ENCODE measurements at regions not wholly inside any gene's neighbourhood (a gene's known extent, or its start where the extent isn't known, plus 50 kb on each side); places are given as distances from the start of the nearest gene placed in this dataset.
"Not testable (repeated sequence)": the region's sequence is repeated elsewhere in the genome, so short reads cannot be mapped to it uniquely, and the experiment has no call there.

GRCh38 chrY:11102987-11103386 is 1575.3 kb downstream of the TSPY10 start:
- in situ Hi-C loops (cut with HindIII; ENCODE audit: low pct_unique_long_range_greater_than_20kb, low sequenced_read_pairs); DNase-seq (ENCODE audit: low read depth): not testable (repeated sequence)

GRCh38 chrY:11107127-11107918 is 1579.6 kb downstream of the TSPY10 start:
- in situ Hi-C loops (cut with HindIII; ENCODE audit: low pct_unique_long_range_greater_than_20kb, low sequenced_read_pairs); DNase-seq (ENCODE audit: low read depth): not testable (repeated sequence)

DNA sequence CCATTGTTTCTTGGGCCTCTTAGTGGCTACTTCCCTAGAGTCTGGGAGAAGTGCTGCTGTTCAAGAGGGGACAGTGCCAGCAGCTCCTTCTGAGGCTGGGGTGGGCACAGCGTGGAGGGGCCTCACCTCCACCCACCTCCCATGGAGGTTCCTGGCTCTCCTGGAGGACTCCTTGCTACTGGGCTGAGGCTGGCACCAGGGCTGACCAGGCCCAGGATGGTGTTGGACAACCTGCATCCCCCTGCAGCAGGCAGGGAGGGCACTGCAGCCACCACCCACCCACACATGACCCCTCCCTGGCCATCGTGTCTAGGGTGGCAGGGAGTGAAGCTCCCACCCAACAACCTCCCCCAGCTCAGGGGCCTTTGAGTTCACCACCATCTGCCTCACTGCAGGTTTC is 1549.3 kb upstream of the USP9Y start:
- DNase-seq (ENCODE audit: low read depth); in situ Hi-C loops (cut with HindIII; ENCODE audit: low pct_unique_long_range_greater_than_20kb, low sequenced_read_pairs): not testable (repeated sequence)

DNA sequence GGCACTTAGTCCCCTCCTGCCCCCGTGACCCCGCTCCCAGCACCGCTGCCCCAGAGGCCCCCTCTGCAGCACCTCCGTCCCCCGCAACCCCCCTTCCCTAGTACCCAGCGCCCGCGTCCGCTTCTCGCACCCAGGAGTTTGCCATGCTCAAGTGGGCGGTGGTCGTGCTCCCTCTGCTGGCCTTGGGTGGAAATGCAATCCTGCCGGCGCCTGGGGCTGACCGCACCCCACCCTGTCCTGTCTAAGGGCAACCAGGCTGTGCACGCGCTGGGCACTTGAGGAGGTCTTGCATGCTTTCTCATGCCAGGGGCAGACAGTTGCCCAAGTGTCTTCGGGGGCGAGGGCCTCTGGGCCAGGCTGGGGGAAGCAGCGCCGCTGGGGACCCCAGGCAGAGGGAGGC is 1544.9 kb upstream of the USP9Y start:
- in situ Hi-C loops (cut with HindIII; ENCODE audit: low pct_unique_long_range_greater_than_20kb, low sequenced_read_pairs); DNase-seq (ENCODE audit: low read depth): not testable (repeated sequence)

DNA sequence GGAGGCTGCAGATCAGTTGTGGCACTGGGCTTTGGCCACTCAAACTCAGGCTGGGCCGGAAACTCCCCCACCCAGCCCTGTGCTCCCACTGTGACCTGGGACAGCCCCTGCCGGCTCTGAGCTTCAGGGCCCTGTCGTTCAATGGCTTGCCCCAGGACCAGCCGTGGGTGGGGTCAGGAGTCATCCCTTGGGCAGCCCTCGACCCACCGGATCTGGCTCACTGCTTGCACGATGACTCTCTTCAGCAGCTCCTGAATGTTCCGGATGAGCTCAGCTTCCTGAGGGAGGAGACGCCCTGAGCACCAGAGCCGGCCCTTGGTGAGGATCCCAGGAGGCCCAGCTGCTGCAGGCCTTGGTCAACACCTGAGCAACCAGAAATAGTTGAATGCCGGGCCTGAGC is 1544.2 kb upstream of the USP9Y start:
- DNase-seq (ENCODE audit: low read depth); in situ Hi-C loops (cut with HindIII; ENCODE audit: low pct_unique_long_range_greater_than_20kb, low sequenced_read_pairs): not testable (repeated sequence)

DNA sequence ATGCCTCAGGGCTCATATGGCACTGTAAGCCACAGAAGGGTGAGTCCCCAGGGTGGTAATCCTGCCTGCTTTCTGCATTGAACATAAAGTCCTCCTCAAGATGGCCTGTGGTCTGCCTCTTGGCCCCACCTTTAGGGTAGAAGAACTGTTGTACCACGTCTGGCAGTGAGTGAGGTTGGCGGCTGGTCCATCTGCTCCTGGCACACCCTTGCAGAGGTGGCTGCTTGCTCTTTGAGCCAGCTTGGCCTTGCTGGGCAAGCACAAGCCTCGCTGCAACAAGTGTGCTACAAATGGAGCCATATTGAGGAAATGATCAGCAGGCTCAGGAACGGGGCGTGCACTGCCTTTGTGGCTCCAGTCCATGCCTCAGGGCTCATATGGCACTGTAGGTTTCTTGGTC is 1524.0 kb upstream of the USP9Y start:
- DNase-seq (ENCODE audit: low read depth); in situ Hi-C loops (cut with HindIII; ENCODE audit: low pct_unique_long_range_greater_than_20kb, low sequenced_read_pairs): not testable (repeated sequence)

DNA sequence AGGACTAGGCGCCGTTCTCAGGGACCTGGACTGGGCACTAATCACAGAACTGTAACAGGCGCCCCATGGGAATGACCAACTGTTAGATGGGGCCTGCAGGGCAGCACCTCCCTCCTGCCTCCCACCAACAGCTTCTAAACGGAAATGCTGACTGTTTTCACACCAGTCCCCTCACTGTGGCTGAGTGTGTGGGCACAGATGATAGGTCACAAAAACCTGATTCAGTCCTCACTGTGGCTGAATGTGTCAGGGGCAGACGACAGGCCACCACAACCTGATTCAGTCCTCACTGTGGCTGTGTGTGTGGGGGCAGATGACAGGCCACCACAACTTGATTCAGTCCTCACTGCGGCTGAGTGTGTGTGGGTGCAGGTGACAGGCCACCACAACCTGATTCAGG is 1499.9 kb upstream of the USP9Y start:
- in situ Hi-C loops (cut with HindIII; ENCODE audit: low pct_unique_long_range_greater_than_20kb, low sequenced_read_pairs); DNase-seq (ENCODE audit: low read depth): not testable (repeated sequence)

GRCh38 chrY:11214851-11215250 is 1486.2 kb upstream of the USP9Y start:
- peak; percentile 0 for DNase-seq (ENCODE audit: low read depth)
- in situ Hi-C loops (cut with HindIII; ENCODE audit: low pct_unique_long_range_greater_than_20kb, low sequenced_read_pairs), result not testable (repeated sequence)
